ENCODE measurements at regions not wholly inside any gene's neighbourhood (a gene's known extent, or its start where the extent isn't known, plus 50 kb on each side); places are given as distances from the start of the nearest gene placed in this dataset.

DNA sequence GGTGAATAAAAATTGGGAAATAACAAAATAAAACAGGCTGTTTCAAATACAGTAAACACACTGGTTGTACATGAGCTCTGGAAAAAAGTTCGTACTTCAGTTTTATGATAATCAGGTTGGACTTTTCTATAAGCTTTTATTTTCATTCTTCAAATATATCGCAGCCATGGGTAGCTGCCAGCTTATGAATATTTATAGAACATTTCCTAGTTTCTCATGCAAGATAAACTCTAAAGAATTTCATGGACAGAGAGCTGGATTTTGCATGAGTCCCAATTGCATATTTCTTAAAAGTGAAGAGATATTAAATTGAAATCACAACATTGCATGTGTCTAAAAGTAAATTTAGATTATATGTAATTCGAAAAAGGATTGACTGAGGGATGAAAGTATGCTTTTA is 827.6 kb downstream of the SLC6A15 start:
- ChIA-PET POLR2A (no interaction called here), CTCF (no interaction called here)
- TF ChIP-seq, protein P1, sequence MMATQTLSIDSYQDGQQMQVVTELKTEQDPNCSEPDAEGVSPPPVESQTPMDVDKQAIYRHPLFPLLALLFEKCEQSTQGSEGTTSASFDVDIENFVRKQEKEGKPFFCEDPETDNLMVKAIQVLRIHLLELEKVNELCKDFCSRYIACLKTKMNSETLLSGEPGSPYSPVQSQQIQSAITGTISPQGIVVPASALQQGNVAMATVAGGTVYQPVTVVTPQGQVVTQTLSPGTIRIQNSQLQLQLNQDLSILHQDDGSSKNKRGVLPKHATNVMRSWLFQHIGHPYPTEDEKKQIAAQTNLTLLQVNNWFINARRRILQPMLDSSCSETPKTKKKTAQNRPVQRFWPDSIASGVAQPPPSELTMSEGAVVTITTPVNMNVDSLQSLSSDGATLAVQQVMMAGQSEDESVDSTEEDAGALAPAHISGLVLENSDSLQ (IDR thresholded peaks at IDR 0.05): no peak
- TF ChIP-seq SUZ12 (IDR thresholded peaks at IDR 0.05) (no peak), ARNT (IDR thresholded peaks at IDR 0.05) (no peak), LEF1 (IDR thresholded peaks at IDR 0.05; ENCODE audit: borderline replicate concordance) (no peak), FOXA1 (IDR thresholded peaks at IDR 0.05) (no peak), BHLHE40 (IDR thresholded peaks at IDR 0.05; ENCODE audit: borderline replicate concordance) (no peak), ELF4 (IDR thresholded peaks at IDR 0.05) (no peak), TARDBP (IDR thresholded peaks at IDR 0.05) (no peak), CTBP1 (IDR thresholded peaks at IDR 0.05; ENCODE audit: borderline replicate concordance) (no peak), ZNF384 (IDR thresholded peaks at IDR 0.05) (no peak), SP1 (IDR thresholded peaks at IDR 0.05) (no peak), FOXK2 (IDR thresholded peaks at IDR 0.05) (no peak), HDGF (IDR thresholded peaks at IDR 0.05; ENCODE audit: borderline replicate concordance) (no peak), NFRKB (IDR thresholded peaks at IDR 0.05) (no peak), FOXM1 (IDR thresholded peaks at IDR 0.05; ENCODE audit: borderline replicate concordance) (no peak), L3MBTL2 (conservative IDR thresholded peaks at IDR 0.05) (no peak)
- no peak for DNase-seq (ENCODE audit: extremely low spot score)

DNA sequence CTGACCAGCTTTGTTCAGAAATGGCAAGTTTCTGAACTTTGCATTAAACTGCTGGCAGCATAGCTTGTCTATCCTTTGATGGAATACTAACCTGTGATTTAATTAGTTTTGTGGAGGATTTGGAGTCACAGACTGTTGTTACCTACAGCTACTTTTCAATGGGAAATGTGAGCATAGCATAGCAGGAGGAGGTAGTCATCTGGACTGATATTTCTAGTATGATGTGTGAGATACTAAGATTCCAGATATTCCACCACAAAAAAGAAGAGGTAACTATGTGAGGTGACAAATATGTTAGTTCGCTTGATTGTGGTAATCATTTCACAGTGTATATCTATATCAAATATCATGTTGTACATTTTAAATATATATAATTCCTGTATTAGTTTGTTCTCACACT is 833.0 kb downstream of the SLC6A15 start:
- no peak for TF ChIP-seq FOXM1 (IDR thresholded peaks at IDR 0.05; ENCODE audit: borderline replicate concordance)
- TF ChIP-seq, protein P1 (IDR thresholded peaks at IDR 0.05): no peak
- TF ChIP-seq CTBP1 (IDR thresholded peaks at IDR 0.05; ENCODE audit: borderline replicate concordance): no peak
- no peak for TF ChIP-seq HDGF (IDR thresholded peaks at IDR 0.05; ENCODE audit: borderline replicate concordance)
- TF ChIP-seq SP1 (IDR thresholded peaks at IDR 0.05): no peak
- TF ChIP-seq FOXK2 (IDR thresholded peaks at IDR 0.05): no peak
- TF ChIP-seq ZNF384 (IDR thresholded peaks at IDR 0.05): no peak
- no peak for TF ChIP-seq ELF4 (IDR thresholded peaks at IDR 0.05)
- no peak for TF ChIP-seq SUZ12 (IDR thresholded peaks at IDR 0.05)
- TF ChIP-seq LEF1 (IDR thresholded peaks at IDR 0.05; ENCODE audit: borderline replicate concordance): no peak
- TF ChIP-seq NFRKB (IDR thresholded peaks at IDR 0.05): no peak
- TF ChIP-seq BHLHE40 (IDR thresholded peaks at IDR 0.05; ENCODE audit: borderline replicate concordance): no peak
- no peak for TF ChIP-seq FOXA1 (IDR thresholded peaks at IDR 0.05)
- TF ChIP-seq ARNT (IDR thresholded peaks at IDR 0.05): no peak
- no peak for TF ChIP-seq L3MBTL2 (conservative IDR thresholded peaks at IDR 0.05)
- TF ChIP-seq TARDBP (IDR thresholded peaks at IDR 0.05): no peak
- CTCF ChIA-PET: no interaction called here
- DNase-seq (ENCODE audit: extremely low spot score): no peak
- POLR2A ChIA-PET: no interaction called here

DNA sequence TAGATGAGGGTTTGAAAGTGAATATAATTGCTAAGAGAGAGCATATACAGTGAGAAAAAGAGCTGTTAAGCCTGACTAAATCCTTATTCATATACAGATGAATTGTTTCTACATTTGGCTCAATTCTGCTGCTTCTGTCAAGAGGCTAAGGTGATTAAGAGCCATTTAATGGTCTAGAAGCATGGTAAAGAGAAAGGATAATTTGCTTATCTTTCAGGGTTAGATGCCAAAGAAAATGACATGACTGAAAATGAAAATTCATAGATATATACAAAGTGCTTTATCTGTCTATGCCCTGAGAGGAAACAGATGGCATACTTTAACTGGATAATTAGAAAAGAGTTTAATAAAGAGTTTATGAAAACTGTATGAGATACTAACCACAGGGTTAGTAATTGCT is 834.9 kb downstream of the SLC6A15 start:
- DNase-seq (ENCODE audit: extremely low spot score): no peak
- POLR2A ChIA-PET: no interaction called here
- TF ChIP-seq ZNF384 (IDR thresholded peaks at IDR 0.05) (no peak), FOXM1 (IDR thresholded peaks at IDR 0.05; ENCODE audit: borderline replicate concordance) (no peak), BHLHE40 (IDR thresholded peaks at IDR 0.05; ENCODE audit: borderline replicate concordance) (no peak), SUZ12 (IDR thresholded peaks at IDR 0.05) (no peak), ARNT (IDR thresholded peaks at IDR 0.05) (no peak), SP1 (IDR thresholded peaks at IDR 0.05) (no peak)
- CTCF ChIA-PET: no interaction called here

DNA sequence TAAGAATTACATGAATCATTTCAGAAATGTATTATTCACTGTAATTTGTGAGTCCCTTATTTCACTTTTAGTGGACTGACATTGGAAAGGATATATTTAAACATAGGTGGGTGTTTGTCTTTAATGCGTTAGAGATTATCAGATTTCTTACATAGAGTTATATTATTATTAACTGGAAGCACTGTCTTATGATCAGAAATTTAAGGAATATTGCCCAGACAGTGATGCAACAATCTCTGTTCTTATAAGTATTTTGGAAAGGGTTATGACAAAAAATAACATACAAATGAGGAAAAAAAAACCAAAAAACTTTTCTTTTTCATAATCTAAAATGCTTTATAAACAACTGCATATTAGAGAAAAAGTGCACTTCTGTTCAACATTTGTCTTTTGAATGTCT is 836.6 kb downstream of the SLC6A15 start:
- no peak for TF ChIP-seq HDGF (IDR thresholded peaks at IDR 0.05; ENCODE audit: borderline replicate concordance)
- no peak for TF ChIP-seq FOXA1 (IDR thresholded peaks at IDR 0.05)
- TF ChIP-seq FOXM1 (IDR thresholded peaks at IDR 0.05; ENCODE audit: borderline replicate concordance): no peak
- TF ChIP-seq, protein P1 (IDR thresholded peaks at IDR 0.05): no peak
- TF ChIP-seq NFRKB (IDR thresholded peaks at IDR 0.05): no peak
- no peak for TF ChIP-seq ARNT (IDR thresholded peaks at IDR 0.05)
- TF ChIP-seq L3MBTL2 (conservative IDR thresholded peaks at IDR 0.05): no peak
- no peak for TF ChIP-seq LEF1 (IDR thresholded peaks at IDR 0.05; ENCODE audit: borderline replicate concordance)
- TF ChIP-seq TARDBP (IDR thresholded peaks at IDR 0.05): no peak
- TF ChIP-seq FOXK2 (IDR thresholded peaks at IDR 0.05): no peak
- no peak for TF ChIP-seq ZNF384 (IDR thresholded peaks at IDR 0.05)
- no peak for TF ChIP-seq BHLHE40 (IDR thresholded peaks at IDR 0.05; ENCODE audit: borderline replicate concordance)
- TF ChIP-seq SUZ12 (IDR thresholded peaks at IDR 0.05): no peak
- POLR2A ChIA-PET: no interaction called here
- no peak for DNase-seq (ENCODE audit: extremely low spot score)
- CTCF ChIA-PET: no interaction called here

DNA sequence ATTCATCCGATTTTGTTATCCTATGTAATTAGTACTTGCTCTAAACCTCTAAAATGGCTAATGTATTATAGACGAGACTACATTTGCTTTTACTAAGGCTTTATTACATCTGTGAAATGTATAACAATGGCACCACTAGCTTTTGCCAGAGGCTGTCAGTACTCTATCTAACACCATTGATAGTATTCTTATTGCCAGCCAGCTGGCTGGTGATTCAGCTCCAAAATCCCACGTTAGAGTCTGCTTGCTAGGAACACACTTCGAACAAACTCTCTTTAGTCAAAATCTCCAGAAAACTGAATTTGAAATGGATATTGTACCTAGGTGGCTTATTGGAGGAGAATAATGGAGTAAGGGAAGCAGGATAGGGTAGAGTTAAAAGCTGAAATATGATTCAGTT is 839.2 kb downstream of the SLC6A15 start:
- CTCF ChIA-PET: no interaction called here

More for the DNA sequence above, 839.2 kb downstream of the SLC6A15 start:
- no peak for DNase-seq (ENCODE audit: extremely low spot score)
- POLR2A ChIA-PET: interaction anchor here (0.7 kb wide), 1 partner anchor 13 kb away, joined by 5 read pairs; no protein-coding TSS in a partner anchor
- TF ChIP-seq TARDBP (IDR thresholded peaks at IDR 0.05) (no peak), SP1 (IDR thresholded peaks at IDR 0.05) (no peak), L3MBTL2 (conservative IDR thresholded peaks at IDR 0.05) (no peak), LEF1 (IDR thresholded peaks at IDR 0.05; ENCODE audit: borderline replicate concordance) (no peak), HDGF (IDR thresholded peaks at IDR 0.05; ENCODE audit: borderline replicate concordance) (no peak), BHLHE40 (IDR thresholded peaks at IDR 0.05; ENCODE audit: borderline replicate concordance) (no peak), ARNT (IDR thresholded peaks at IDR 0.05) (no peak)
- TF ChIP-seq, protein P1 (IDR thresholded peaks at IDR 0.05): no peak
